Activated CD8-positive, alpha-beta memory T cell treated with anti-CD3 and anti-CD28 coated beads for 48 hours (primary cell): ENCODE measurements at regions not wholly inside any gene's neighbourhood (a gene's known extent, or its start where the extent isn't known, plus 50 kb on each side); places are given as distances from the start of the nearest gene placed in this dataset.

Experiments used
- DNase-seq, 3 experiments: peaks; one replicate each; pipeline ENCODE4 v3.0.0-alpha.2; 2020; ENCODE audit warnings: low read depth in 2 of 3, low spot score in 2 of 3

GRCh38 chr2:220270481-220271070, 643.1 kb downstream of the SLC4A3 start:
- DNase-seq, result no peak

GRCh38 chr2:220272656-220273055, 645.2 kb downstream of the SLC4A3 start:
- DNase-seq, result no peak

- DNase-seq, result no peak
Measured at GRCh38 chr2:220273082-220273481, 645.7 kb downstream of the SLC4A3 start.

GRCh38 chr2:220275454-220275853, 648.0 kb downstream of the SLC4A3 start:
- DNase-seq, result no peak

- no peak for DNase-seq
Measured at GRCh38 chr2:220276741-220277444, 649.5 kb downstream of the SLC4A3 start.

GRCh38 chr2:220277445-220277975, 650.1 kb downstream of the SLC4A3 start:
- no peak for DNase-seq

GRCh38 chr2:220278022-220278421, 650.6 kb downstream of the SLC4A3 start:
- DNase-seq, result no peak

- DNase-seq, result no peak
Measured at GRCh38 chr2:220279372-220279771, 651.9 kb downstream of the SLC4A3 start.

- DNase-seq, result no peak
Measured at GRCh38 chr2:220279840-220280239, 652.4 kb downstream of the SLC4A3 start.

GRCh38 chr2:220280736-220281135, 653.3 kb downstream of the SLC4A3 start:
- no peak for DNase-seq

- no peak for DNase-seq
Measured at GRCh38 chr2:220281771-220282170, 654.3 kb downstream of the SLC4A3 start.

- DNase-seq, result no peak
Measured at GRCh38 chr2:220282236-220282635, 654.8 kb downstream of the SLC4A3 start.

GRCh38 chr2:220293966-220294365, 666.5 kb downstream of the SLC4A3 start:
- DNase-seq, result no peak

GRCh38 chr2:220296174-220296573, 668.7 kb downstream of the SLC4A3 start:
- DNase-seq, result no peak

GRCh38 chr2:220297093-220297492, 669.7 kb downstream of the SLC4A3 start:
- DNase-seq, result no peak

GRCh38 chr2:220300806-220301205, 673.4 kb downstream of the SLC4A3 start:
- DNase-seq, result no peak

GRCh38 chr2:220302756-220303155, 675.3 kb downstream of the SLC4A3 start:
- DNase-seq, result no peak

- DNase-seq, result no peak
Measured at GRCh38 chr2:220309215-220309614, 681.8 kb downstream of the SLC4A3 start.

GRCh38 chr2:220310451-220310861, 683.0 kb downstream of the SLC4A3 start:
- DNase-seq, result no peak

- DNase-seq, result no peak
Measured at GRCh38 chr2:220315098-220315823, 687.8 kb downstream of the SLC4A3 start.

- no peak for DNase-seq
Measured at GRCh38 chr2:220318037-220318436, 690.6 kb downstream of the SLC4A3 start.

GRCh38 chr2:220318508-220318907, 691.1 kb downstream of the SLC4A3 start:
- DNase-seq, result no peak
